ENCODE measurements at regions not wholly inside any gene's neighbourhood (a gene's known extent, or its start where the extent isn't known, plus 50 kb on each side); places are given as distances from the start of the nearest gene placed in this dataset.
A peak's percentile ranks its signal among the peaks of the same experiment; 100 is the strongest.
"Not testable (repeated sequence)": the region's sequence is repeated elsewhere in the genome, so short reads cannot be mapped to it uniquely, and the experiment has no call there.

DNA sequence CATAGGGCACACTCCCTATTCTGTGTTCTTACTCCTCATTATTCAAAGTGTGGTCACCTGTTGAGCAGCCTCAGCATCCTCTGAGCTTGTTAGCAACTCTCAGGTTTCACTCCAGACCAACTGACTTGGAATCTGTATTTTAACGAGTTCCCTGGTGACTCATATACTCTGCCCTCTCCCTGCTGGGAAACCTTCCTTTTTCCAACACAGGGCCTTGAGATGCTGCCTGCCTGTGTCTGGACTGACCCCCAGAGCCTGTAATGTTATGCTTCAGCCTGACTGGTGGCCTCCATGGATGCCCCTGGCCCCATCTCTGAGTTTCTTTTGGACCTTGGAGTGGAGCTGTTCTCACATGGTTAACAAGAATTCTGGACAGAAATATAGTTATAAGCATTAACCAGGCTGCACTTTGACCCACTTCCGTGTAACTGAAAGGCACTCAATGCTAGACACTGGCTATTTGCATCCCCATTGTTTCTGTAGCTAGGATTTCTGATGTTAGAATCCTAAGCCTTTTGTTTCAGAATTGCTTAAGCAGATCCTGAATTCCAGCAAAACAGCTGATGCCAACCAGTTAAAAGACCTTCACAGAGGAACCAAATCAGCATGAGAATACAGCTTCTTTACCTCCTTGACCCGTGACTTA lies 262.6 kb downstream of the STIM2 start:
- peak; percentile 26 for DNase-seq

DNA sequence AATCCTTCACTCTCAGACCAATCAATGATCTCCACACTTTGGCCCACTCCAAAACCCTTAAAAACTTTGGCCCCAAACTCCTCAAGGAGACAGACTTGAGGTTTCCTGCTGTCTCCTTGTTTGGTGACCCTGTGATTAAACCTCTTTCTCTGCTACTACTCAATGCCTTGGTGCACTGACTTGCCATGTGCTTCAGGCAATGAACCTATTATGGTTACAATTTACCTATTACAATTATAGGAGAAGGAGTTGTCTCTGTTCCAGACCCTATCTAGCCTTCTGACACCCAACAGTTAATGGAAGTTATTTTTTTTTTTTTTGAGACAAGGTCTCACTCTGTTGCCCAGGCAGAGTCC lies 263.1 kb downstream of the STIM2 start:
- no peak for DNase-seq

- not testable (repeated sequence) for DNase-seq
These were observed 266.3 kb downstream of the STIM2 start for GRCh38 chr4:27126895-27127294.

DNA sequence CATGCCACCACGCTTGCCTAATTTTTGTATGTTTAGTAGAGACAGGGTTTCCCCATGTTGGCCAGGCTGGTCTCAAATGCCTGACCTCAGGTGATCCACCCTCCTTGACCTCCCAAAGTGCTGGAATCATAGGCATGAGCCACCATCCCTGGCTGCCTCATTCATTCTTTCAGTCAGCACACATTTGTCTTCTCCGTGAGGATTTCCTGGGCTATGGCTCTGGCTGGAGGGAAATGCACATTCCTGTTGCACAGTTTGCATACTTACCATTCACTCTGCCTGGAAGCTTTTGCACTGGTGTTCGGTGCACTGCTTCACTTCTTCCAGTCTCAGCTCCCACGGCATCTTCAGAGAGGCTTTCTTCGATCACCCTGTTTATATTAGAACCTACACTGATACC lies 267.8 kb downstream of the STIM2 start:
- no peak for DNase-seq

GRCh38 chr4:27129871-27130366 lies 269.3 kb downstream of the STIM2 start:
- DNase-seq = no peak

- DNase-seq = no peak
These were observed 271.9 kb downstream of the STIM2 start for GRCh38 chr4:27132497-27132896.

GRCh38 chr4:27140486-27140885 lies 279.8 kb downstream of the STIM2 start:
- DNase-seq = no peak

GRCh38 chr4:27141530-27141929 lies 280.9 kb downstream of the STIM2 start:
- DNase-seq = no peak

DNA sequence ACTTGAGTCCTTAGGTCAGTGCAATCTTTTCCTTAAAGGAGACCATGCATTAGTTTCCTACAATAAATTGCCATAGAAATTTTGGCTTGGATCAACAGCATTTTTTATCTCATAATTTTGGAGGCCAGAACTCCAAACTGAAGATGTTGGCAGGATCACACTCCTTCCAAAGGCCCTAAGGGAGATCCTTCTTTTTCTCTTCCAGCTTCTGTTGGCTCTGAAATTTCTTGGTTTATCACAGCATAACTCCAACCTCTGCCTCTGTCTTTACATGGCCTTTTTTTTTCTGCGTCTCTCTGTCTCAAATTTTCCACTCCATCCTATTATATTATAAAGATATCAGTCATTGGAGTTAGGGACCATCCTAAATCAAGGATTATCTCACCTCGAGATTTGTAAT lies 282.2 kb downstream of the STIM2 start:
- no peak for DNase-seq

GRCh38 chr4:27145597-27145996 lies 285.0 kb downstream of the STIM2 start:
- DNase-seq = no peak

GRCh38 chr4:27148211-27148895 lies 287.7 kb downstream of the STIM2 start:
- DNase-seq = no peak

DNA sequence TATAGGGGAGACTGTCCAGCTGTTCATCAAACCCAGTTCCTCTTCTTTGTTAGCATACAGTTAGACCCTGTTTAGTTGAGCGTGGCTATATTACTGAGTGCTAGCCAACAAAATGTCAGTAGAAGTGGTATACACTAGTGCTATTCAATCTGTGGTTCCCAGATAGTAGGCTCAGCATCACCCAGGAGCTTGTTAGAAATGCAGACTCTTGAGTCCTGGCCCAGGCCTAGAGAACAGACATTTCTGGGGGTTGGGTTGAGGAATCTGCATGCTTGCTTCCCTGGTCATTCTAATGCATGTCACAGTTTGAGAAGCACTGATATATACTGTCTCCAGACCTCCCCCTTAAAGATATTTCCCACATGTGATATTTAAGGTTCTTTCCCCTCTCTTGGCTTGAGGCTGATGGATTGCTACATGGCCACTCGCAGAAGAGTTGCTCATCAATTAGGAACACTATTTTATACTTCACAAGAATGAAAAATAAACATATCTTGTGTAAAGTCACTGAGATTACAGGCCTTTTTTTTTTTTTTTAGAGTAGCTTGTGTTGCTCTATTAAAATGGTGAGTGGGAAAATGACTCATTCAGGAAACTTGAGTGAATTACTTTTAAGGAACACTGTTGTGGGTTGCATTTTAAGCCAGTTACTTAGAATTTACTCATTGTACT lies 289.0 kb downstream of the STIM2 start:
- DNase-seq = no peak

DNA sequence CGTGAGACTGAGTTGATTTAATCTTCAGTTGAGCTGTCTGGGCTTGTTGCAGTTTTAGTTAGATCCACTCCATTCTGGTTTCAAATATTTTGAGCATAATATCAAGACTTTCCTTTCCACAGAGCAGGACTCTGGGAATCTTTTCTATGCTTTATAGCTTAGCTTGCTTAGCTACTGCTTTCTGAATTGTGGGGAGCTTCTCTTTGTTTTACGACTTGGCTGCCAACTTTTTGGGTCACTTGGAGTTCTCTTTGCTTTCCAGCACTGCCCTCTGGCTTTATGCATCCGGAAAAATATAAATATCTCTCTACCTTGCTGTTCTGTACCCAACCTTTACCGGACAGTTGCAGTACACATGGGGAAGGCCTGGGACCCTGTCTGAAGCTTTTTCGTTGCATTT lies 292.1 kb downstream of the STIM2 start:
- no peak for DNase-seq

- no peak for DNase-seq
These were observed 294.1 kb downstream of the STIM2 start for GRCh38 chr4:27154706-27155105.

DNA sequence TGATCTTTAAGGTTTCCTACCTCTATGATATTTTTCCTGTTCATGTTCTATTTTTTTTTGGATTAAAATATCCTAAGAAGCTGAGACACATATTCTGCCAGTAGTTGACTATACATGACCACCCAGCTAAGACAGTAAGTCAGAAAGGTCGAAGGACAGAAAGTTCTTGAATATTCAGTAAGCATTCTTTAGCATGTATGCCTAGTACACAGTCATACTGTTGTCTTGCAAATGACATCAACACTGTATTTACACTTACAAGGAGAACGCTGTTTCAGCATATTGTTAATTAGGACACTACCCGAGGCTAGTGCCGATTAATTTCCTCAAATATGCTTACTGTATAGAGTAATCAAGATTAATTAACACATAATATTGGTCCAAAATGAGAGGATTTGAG lies 300.6 kb downstream of the STIM2 start:
- DNase-seq = no peak

- no peak for DNase-seq
These were observed 308.1 kb downstream of the STIM2 start for GRCh38 chr4:27168783-27169182.

- DNase-seq = no peak
These were observed 312.6 kb downstream of the STIM2 start for GRCh38 chr4:27173280-27173679.

GRCh38 chr4:27176400-27176799 lies 315.8 kb downstream of the STIM2 start:
- DNase-seq = peak; percentile 3

GRCh38 chr4:27176881-27177280 lies 316.2 kb downstream of the STIM2 start:
- DNase-seq = no peak

DNA sequence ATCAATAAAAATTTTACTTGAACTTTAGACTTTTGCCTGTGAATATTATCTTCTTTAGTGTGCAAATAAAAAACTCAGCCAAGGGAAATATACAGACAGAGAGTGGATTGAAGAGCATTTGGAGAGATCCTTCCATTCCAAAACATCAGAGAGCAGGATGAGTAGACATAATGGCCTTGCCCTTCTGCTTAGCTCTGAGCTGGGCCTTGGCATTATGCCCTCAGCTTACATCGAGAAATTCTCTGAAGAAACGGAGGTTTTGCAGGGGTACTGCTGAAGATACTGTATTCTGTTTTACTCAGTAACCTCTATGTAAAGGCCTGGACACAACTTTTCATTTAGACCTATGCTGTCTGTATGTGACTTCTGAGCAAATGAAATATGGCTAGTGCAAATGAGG lies 317.4 kb downstream of the STIM2 start:
- DNase-seq = no peak

DNA sequence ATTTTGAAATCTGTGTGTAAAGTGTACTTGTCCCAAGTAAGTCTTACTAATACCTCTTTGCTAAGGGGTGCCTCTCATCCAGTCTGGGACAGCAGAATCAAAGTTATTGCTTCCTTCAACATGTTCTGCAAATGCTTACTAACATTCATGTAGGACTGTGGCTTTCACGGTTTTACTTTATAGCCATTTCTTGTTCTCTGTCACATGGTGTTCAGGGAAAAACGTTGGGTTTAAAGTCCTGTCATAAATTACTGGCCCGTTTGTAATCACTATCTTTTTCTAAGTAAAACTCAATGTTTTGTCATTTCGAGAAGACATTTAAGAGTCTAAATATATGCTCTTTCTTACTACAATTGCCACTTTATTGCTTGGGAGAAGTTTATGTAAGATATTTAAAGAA lies 321.1 kb downstream of the STIM2 start:
- no peak for DNase-seq

GRCh38 chr4:27182211-27182610 lies 321.6 kb downstream of the STIM2 start:
- DNase-seq = no peak

DNA sequence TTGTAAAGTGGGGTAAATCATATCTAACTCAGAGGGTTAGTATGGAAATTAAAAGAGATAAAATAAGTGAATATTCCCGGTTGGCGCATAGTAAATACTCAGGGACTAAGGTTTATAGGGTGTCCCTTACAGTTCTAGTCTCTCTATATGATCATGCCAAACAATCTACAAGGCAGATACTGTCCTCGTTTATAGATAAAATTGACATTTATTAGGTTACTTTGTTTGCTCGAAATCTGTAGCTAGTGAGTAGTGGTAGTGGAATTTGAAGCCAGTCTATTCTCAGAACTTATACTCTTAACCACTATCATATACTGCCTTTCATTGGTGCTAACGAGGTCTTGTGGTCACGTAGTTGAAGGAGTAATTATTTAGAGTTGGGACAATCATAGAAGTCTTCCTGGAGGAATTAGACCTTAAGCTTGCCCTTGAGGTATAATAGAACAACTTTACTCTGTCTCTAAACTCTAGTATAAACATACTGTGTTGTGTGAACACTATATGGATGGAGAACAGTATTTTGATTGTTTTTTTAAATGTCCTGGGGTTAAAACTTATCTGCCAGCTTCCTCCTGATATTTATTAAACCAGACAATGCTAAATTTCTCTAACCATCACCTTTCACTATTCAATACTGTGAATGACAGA lies 324.0 kb downstream of the STIM2 start:
- DNase-seq = no peak

- DNase-seq = no peak
These were observed 326.1 kb downstream of the STIM2 start for GRCh38 chr4:27186710-27187109.
